ENCODE measurements at regions not wholly inside any gene's neighbourhood (a gene's known extent, or its start where the extent isn't known, plus 50 kb on each side); places are given as distances from the start of the nearest gene placed in this dataset.

DNA sequence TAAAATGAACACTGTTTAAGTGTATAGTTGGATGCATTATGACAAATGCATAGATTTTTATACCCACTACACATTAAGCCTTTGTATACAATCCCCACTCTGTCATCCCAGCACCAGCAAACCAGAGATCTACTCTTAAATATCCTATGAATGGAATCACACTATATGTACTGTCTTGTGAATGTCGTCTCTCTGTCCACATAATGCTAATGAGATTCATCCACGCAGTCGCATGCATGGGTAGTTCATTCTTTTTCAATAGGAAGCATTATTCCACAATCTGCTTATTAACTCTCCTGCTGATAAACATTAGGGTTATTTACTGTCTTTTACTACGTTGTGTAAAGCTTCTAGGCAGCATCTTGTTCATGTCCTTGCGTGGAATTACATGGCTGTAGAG is 892.3 kb downstream of the LTN1 start:
- TF ChIP-seq, protein P1, sequence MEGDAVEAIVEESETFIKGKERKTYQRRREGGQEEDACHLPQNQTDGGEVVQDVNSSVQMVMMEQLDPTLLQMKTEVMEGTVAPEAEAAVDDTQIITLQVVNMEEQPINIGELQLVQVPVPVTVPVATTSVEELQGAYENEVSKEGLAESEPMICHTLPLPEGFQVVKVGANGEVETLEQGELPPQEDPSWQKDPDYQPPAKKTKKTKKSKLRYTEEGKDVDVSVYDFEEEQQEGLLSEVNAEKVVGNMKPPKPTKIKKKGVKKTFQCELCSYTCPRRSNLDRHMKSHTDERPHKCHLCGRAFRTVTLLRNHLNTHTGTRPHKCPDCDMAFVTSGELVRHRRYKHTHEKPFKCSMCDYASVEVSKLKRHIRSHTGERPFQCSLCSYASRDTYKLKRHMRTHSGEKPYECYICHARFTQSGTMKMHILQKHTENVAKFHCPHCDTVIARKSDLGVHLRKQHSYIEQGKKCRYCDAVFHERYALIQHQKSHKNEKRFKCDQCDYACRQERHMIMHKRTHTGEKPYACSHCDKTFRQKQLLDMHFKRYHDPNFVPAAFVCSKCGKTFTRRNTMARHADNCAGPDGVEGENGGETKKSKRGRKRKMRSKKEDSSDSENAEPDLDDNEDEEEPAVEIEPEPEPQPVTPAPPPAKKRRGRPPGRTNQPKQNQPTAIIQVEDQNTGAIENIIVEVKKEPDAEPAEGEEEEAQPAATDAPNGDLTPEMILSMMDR (IDR thresholded peaks at IDR 0.05; ENCODE audit: insufficient read depth, low read length, poor library complexity, severe bottlenecking), result no peak
- no peak for TF ChIP-seq EZH2phosphoT487 (conservative IDR thresholded peaks at IDR 0.05; ENCODE audit: low read length)
